ENCODE measurements at regions not wholly inside any gene's neighbourhood (a gene's known extent, or its start where the extent isn't known, plus 50 kb on each side); places are given as distances from the start of the nearest gene placed in this dataset.

DNA sequence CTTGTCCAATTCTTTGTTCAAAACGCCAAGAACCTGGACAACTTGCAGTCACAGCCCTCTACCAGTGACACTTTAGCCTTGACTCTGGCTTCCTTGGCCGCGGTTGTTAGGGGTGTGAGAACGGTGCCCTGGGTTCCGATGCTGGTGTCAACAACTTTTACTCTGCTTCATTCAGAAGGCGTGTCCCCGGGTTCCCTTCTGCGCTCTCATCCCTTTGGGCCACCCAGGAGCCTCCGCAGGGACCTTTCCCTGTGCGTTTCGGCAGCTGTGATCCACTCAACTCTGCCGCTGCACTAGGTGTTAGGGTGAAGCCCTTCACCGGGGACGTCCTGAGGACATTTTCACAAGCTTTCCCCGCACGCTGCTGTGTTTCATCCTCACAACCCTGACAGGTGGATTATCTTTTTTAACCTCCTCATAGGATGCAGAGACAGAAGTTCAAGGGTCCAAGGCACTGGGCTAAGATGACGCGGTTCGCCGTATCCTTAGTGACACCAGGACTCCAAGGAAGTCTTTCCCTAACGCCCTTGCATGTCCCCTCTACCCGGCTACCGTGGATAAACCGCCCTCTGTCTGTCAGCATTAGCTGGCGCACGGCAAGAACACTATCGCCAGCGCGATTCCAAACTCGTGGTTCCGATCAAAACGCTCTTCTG lies 133.5 kb upstream of the SHH start:
- no peaks in the 10 kb centered on the region for H3K79me2 ChIP-seq (ENCODE audit: insufficient read depth, low read length)
- H3K4me3 ChIP-seq (ENCODE audit: insufficient read depth, low read length): no peak overlapping the region
- no peak overlapping the region for H3K4me2 ChIP-seq (ENCODE audit: insufficient read depth, low read length)
- H3K9me3 ChIP-seq (ENCODE audit: low read depth, low read length): no peaks in the 10 kb centered on the region
- H4K20me1 ChIP-seq (ENCODE audit: insufficient read depth, low read length): no peaks in the 10 kb centered on the region
- H3K4me1 ChIP-seq (ENCODE audit: insufficient read depth, low read length): peaks cover under 1% of the 10 kb centered on the region
- H3K27me3 ChIP-seq (ENCODE audit: insufficient read depth, low read length): no peaks in the 10 kb centered on the region
- TF ChIP-seq, protein P1, sequence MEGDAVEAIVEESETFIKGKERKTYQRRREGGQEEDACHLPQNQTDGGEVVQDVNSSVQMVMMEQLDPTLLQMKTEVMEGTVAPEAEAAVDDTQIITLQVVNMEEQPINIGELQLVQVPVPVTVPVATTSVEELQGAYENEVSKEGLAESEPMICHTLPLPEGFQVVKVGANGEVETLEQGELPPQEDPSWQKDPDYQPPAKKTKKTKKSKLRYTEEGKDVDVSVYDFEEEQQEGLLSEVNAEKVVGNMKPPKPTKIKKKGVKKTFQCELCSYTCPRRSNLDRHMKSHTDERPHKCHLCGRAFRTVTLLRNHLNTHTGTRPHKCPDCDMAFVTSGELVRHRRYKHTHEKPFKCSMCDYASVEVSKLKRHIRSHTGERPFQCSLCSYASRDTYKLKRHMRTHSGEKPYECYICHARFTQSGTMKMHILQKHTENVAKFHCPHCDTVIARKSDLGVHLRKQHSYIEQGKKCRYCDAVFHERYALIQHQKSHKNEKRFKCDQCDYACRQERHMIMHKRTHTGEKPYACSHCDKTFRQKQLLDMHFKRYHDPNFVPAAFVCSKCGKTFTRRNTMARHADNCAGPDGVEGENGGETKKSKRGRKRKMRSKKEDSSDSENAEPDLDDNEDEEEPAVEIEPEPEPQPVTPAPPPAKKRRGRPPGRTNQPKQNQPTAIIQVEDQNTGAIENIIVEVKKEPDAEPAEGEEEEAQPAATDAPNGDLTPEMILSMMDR (IDR thresholded peaks at IDR 0.05; ENCODE audit: extremely low read depth, low read depth, low read length): no peak
- no peak overlapping the region for H3K27ac ChIP-seq (ENCODE audit: low read depth, low read length)
- no peak for DNase-seq (ENCODE audit: insufficient read length, low spot score, missing footprints)
- H2AFZ ChIP-seq (ENCODE audit: low read length): no peak overlapping the region
- H3K36me3 ChIP-seq (ENCODE audit: insufficient read depth, low read length): no peaks in the 10 kb centered on the region

DNA sequence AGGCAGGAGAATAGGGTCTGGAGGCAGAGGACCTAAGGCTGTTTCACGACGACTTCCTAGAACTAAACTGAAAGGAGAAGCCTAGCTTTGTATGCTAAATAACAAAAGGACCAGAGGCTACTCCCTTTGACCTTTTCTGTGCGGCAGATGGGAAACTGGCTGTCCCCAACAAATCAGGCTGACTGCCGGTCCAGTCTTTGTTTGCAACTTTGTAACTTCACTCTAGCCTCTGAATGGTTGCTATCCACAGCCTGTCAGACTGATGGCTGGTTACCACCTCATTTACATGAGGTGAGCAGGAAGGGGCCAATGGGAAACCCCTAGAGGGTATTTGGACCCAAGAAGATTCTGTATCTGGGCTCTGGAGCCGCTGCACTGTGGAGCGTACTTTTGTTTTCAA lies 132.6 kb upstream of the SHH start:
- TF ChIP-seq, protein P1 (IDR thresholded peaks at IDR 0.05; ENCODE audit: extremely low read depth, low read depth, low read length): no peak
- H3K4me1 ChIP-seq (ENCODE audit: insufficient read depth, low read length): no peaks in the 10 kb centered on the region
- H2AFZ ChIP-seq (ENCODE audit: low read length): no peak overlapping the region
- no peak overlapping the region for H3K4me3 ChIP-seq (ENCODE audit: insufficient read depth, low read length)
- DNase-seq (ENCODE audit: insufficient read length, low spot score, missing footprints): no peak
- H3K36me3 ChIP-seq (ENCODE audit: insufficient read depth, low read length): no peaks in the 10 kb centered on the region
- H3K27ac ChIP-seq (ENCODE audit: low read depth, low read length): no peak overlapping the region
- H3K9me3 ChIP-seq (ENCODE audit: low read depth, low read length): no peaks in the 10 kb centered on the region
- H4K20me1 ChIP-seq (ENCODE audit: insufficient read depth, low read length): no peaks in the 10 kb centered on the region
- no peaks in the 10 kb centered on the region for H3K27me3 ChIP-seq (ENCODE audit: insufficient read depth, low read length)
- no peaks in the 10 kb centered on the region for H3K79me2 ChIP-seq (ENCODE audit: insufficient read depth, low read length)
- no peak overlapping the region for H3K4me2 ChIP-seq (ENCODE audit: insufficient read depth, low read length)

- Histone ChIP-seq H3K4me3 (ENCODE audit: insufficient read depth, low read length) (no peak overlapping the region), H3K27me3 (ENCODE audit: insufficient read depth, low read length) (no peaks in the 10 kb centered on the region), H3K4me1 (ENCODE audit: insufficient read depth, low read length) (no peaks in the 10 kb centered on the region), H3K4me2 (ENCODE audit: insufficient read depth, low read length) (no peak overlapping the region), H4K20me1 (ENCODE audit: insufficient read depth, low read length) (no peaks in the 10 kb centered on the region), H3K27ac (ENCODE audit: low read depth, low read length) (no peak overlapping the region), H2AFZ (ENCODE audit: low read length) (no peak overlapping the region), H3K36me3 (ENCODE audit: insufficient read depth, low read length) (no peaks in the 10 kb centered on the region), H3K79me2 (ENCODE audit: insufficient read depth, low read length) (no peaks in the 10 kb centered on the region), H3K9me3 (ENCODE audit: low read depth, low read length) (no peaks in the 10 kb centered on the region)
- DNase-seq (ENCODE audit: insufficient read length, low spot score, missing footprints): no peak
- TF ChIP-seq, protein P1 (IDR thresholded peaks at IDR 0.05; ENCODE audit: extremely low read depth, low read depth, low read length): no peak
Measured at GRCh38 chr7:155943251-155943899, 131.1 kb upstream of the SHH start.

- no peaks in the 10 kb centered on the region for H4K20me1 ChIP-seq (ENCODE audit: insufficient read depth, low read length)
- no peaks in the 10 kb centered on the region for H3K79me2 ChIP-seq (ENCODE audit: insufficient read depth, low read length)
- H2AFZ ChIP-seq (ENCODE audit: low read length): no peak overlapping the region
- H3K4me2 ChIP-seq (ENCODE audit: insufficient read depth, low read length): no peak overlapping the region
- no peak overlapping the region for H3K27ac ChIP-seq (ENCODE audit: low read depth, low read length)
- no peaks in the 10 kb centered on the region for H3K4me1 ChIP-seq (ENCODE audit: insufficient read depth, low read length)
- H3K27me3 ChIP-seq (ENCODE audit: insufficient read depth, low read length): no peaks in the 10 kb centered on the region
- DNase-seq (ENCODE audit: insufficient read length, low spot score, missing footprints): no peak
- H3K9me3 ChIP-seq (ENCODE audit: low read depth, low read length): no peaks in the 10 kb centered on the region
- no peak overlapping the region for H3K4me3 ChIP-seq (ENCODE audit: insufficient read depth, low read length)
- H3K36me3 ChIP-seq (ENCODE audit: insufficient read depth, low read length): no peaks in the 10 kb centered on the region
- TF ChIP-seq, protein P1 (IDR thresholded peaks at IDR 0.05; ENCODE audit: extremely low read depth, low read depth, low read length): no peak
Measured at GRCh38 chr7:155942226-155942950, 130.1 kb upstream of the SHH start.

Measured in osteoblast (primary cell).